OCI-LY3 (cell line): ENCODE measurements at regions not wholly inside any gene's neighbourhood (a gene's known extent, or its start where the extent isn't known, plus 50 kb on each side); places are given as distances from the start of the nearest gene placed in this dataset.

Experiments used
- H2AFZ ChIP-seq: fragments of 200-600, 300-600 bp; shearing (Covaris generic); 2 replicates; pipeline ENCODE4 v1.6.0; 2014; ENCODE audit warnings: antibody characterized with exemption, low read depth, low read length
- H3K27ac ChIP-seq: fragments of 200-600, 300-600 bp; sonication (generic); 2 replicates; pipeline ENCODE4 v1.5.1; 2014; ENCODE audit warnings: mild to moderate bottlenecking, low read length, moderate library complexity, mixed read lengths
- H3K27me3 ChIP-seq: fragments of 200-600, 300-600 bp; sonication (generic); 2 replicates; pipeline ENCODE4 v1.6.1; 2014; ENCODE audit warnings: low read depth, low read length, mixed read lengths
- H3K36me3 ChIP-seq: fragments of 200-600, 300-600 bp; sonication (generic); replicated peaks from 2 replicates; pipeline ENCODE3; 2014; ENCODE audit warnings: low read depth, low read length, mixed read lengths
- H3K4me1 ChIP-seq: fragments of 300-600, 200-600 bp; sonication (generic); 2 replicates; pipeline ENCODE4 v1.6.1; 2014; ENCODE audit warnings: low read length, mixed read lengths
- H3K4me2 ChIP-seq: fragments of 200-600, 300-600 bp; sonication (generic); 2 replicates; pipeline ENCODE4 v1.6.1; 2014; ENCODE audit warnings: low read length, mixed read lengths
- H3K4me3 ChIP-seq: fragments of 300-600, 200-600 bp; sonication (generic); 2 replicates; pipeline ENCODE4 v1.5.1; 2014; ENCODE audit warnings: antibody characterized with exemption, mild to moderate bottlenecking, low read length, moderate library complexity
- H3K79me2 ChIP-seq: fragments of 300-600, 200-600 bp; shearing (Covaris generic); 2 replicates; pipeline ENCODE4 v1.6.1; 2014; ENCODE audit warnings: mild to moderate bottlenecking, low read length, mixed read lengths
- H3K9ac ChIP-seq: fragments of 300-600, 200-600 bp; shearing (Covaris generic); 2 replicates; pipeline ENCODE4 v1.6.0; 2014; ENCODE audit warnings: mild to moderate bottlenecking, low read length, moderate library complexity
- H3K9me3 ChIP-seq: fragments of 200-600, 300-600 bp; shearing (Covaris generic); 2 replicates; pipeline ENCODE4 v1.6.1; 2014; ENCODE audit warnings: low read length, mixed read lengths; ENCODE audit not compliant: insufficient read depth
- H4K20me1 ChIP-seq: fragments of 200-600, 300-600 bp; sonication (generic); 2 replicates; pipeline ENCODE4 v1.6.1; 2016; ENCODE audit warnings: low read length, mixed read lengths; ENCODE audit not compliant: insufficient read depth
- CTCF ChIP-seq: fragments of 200-600, 300-600 bp; sonication (generic); IDR thresholded peaks from 2 replicates; pipeline ENCODE4 v1.5.1; 2014; ENCODE audit warnings: antibody characterized with exemption, low read length, low read depth
- EZH2phosphoT487 ChIP-seq: fragments of 200-600 bp; shearing (Covaris generic); IDR thresholded peaks from 2 replicates; pipeline ENCODE4 v1.6.1; 2018; ENCODE audit warnings: antibody characterized with exemption, mixed run types, low read depth

GRCh38 chr4:151992332-151993154, 231.7 kb upstream of the GATB start:
- Histone ChIP-seq H4K20me1 (no peaks in the 10 kb centered on the region), H3K36me3 (peaks cover 2% of the 10 kb centered on the region), H3K4me1 (no peaks in the 10 kb centered on the region), H3K9ac (no peak overlapping the region), H2AFZ (no peak overlapping the region), H3K9me3 (no peaks in the 10 kb centered on the region), H3K4me3 (no peak overlapping the region), H3K27ac (no peak overlapping the region), H3K4me2 (no peak overlapping the region), H3K79me2 (no peaks in the 10 kb centered on the region), H3K27me3 (no peaks in the 10 kb centered on the region)
- TF ChIP-seq CTCF: no peak
- TF ChIP-seq EZH2phosphoT487: no peak

- Histone ChIP-seq H3K79me2 (no peaks in the 10 kb centered on the region), H3K9ac (no peak overlapping the region), H3K27me3 (no peaks in the 10 kb centered on the region), H4K20me1 (no peaks in the 10 kb centered on the region), H3K4me3 (no peak overlapping the region), H3K4me1 (no peaks in the 10 kb centered on the region), H3K27ac (no peak overlapping the region), H2AFZ (no peak overlapping the region), H3K9me3 (no peaks in the 10 kb centered on the region), H3K4me2 (no peak overlapping the region), H3K36me3 (peaks cover 3% of the 10 kb centered on the region)
- TF ChIP-seq CTCF (no peak), EZH2phosphoT487 (no peak)
These were observed 231.0 kb upstream of the GATB start for GRCh38 chr4:151991884-151992167.

- no peaks in the 10 kb centered on the region for H4K20me1 ChIP-seq
- H3K79me2 ChIP-seq: no peaks in the 10 kb centered on the region
- H3K27ac ChIP-seq: no peak overlapping the region
- no peak overlapping the region for H3K4me2 ChIP-seq
- H3K36me3 ChIP-seq: peaks cover 3% of the 10 kb centered on the region
- H2AFZ ChIP-seq: no peak overlapping the region
- no peaks in the 10 kb centered on the region for H3K4me1 ChIP-seq
- no peak overlapping the region for H3K4me3 ChIP-seq
- H3K9me3 ChIP-seq: no peaks in the 10 kb centered on the region
- TF ChIP-seq EZH2phosphoT487 (no peak), CTCF (no peak)
- no peaks in the 10 kb centered on the region for H3K27me3 ChIP-seq
- H3K9ac ChIP-seq: no peak overlapping the region
These were observed 230.4 kb upstream of the GATB start for GRCh38 chr4:151991001-151991883.

GRCh38 chr4:151990201-151990600, 229.4 kb upstream of the GATB start:
- Histone ChIP-seq H4K20me1 (no peaks in the 10 kb centered on the region), H3K4me2 (no peak overlapping the region), H3K27ac (no peak overlapping the region), H3K79me2 (no peaks in the 10 kb centered on the region), H3K9me3 (no peaks in the 10 kb centered on the region), H3K36me3 (peaks cover 3% of the 10 kb centered on the region), H3K4me1 (no peaks in the 10 kb centered on the region), H3K9ac (no peak overlapping the region), H3K4me3 (no peak overlapping the region), H3K27me3 (no peaks in the 10 kb centered on the region), H2AFZ (no peak overlapping the region)
- TF ChIP-seq EZH2phosphoT487: no peak
